Transverse colon (tissue), 4 donors: ENCODE measurements at regions not wholly inside any gene's neighbourhood (a gene's known extent, or its start where the extent isn't known, plus 50 kb on each side); places are given as distances from the start of the nearest gene placed in this dataset.

Source experiments
- DNase-seq: peaks from one replicate; pipeline ENCODE4 v3.0.0-alpha.2; 2019
- H3K27ac ChIP-seq, 4 donors: fragments of 200-600 bp; sonication (generic); 2 replicates each; pipeline ENCODE4 v1.5.1; 2016 to 2018; ENCODE audit warnings: inconsistent platforms in 4 of 4
- H3K27me3 ChIP-seq: fragments of 200-600 bp; sonication (generic); 2 replicates; pipeline ENCODE4 v1.5.1; 2017; ENCODE audit warnings: inconsistent platforms
- H3K36me3 ChIP-seq, 4 donors: fragments of 200-600 bp; sonication (generic); 2 replicates each; pipeline ENCODE4 v1.5.1; 2017 to 2019; ENCODE audit warnings: inconsistent platforms in 4 of 4
- H3K4me1 ChIP-seq, 4 donors: fragments of 200-600 bp; sonication (generic); 2 replicates each; pipeline ENCODE4 v1.5.1; 2017 to 2020; ENCODE audit warnings: inconsistent platforms in 4 of 4
- H3K4me3 ChIP-seq, 4 donors: fragments of 200-600 bp; sonication (generic); 1 replicate in 1 of 4; 2 replicates in 3 of 4; pipeline versions ENCODE4 v1.5.1 to v1.6.1; 2017 to 2019; ENCODE audit warnings: inconsistent platforms in 4 of 4
- H3K9me3 ChIP-seq, 2 donors: fragments of 200-600 bp; sonication (generic); 2 replicates each; pipeline ENCODE4 v1.5.1; 2017 to 2019; ENCODE audit warnings: inconsistent platforms in 2 of 2
- CTCF ChIP-seq, 5 experiments: fragments of 200-600 bp in 3 of 5; fragments of 450-650 bp in 2 of 5; sonication (generic) in 3 of 5; IDR thresholded peaks; 1 replicate in 2 of 5; 2 replicates in 3 of 5; pipeline ENCODE4 v1.5.1; 2016 to 2017; ENCODE audit warnings: antibody characterized with exemption in 5 of 5, inconsistent platforms in 3 of 5, mild to moderate bottlenecking in 2 of 5, moderate library complexity in 1 of 5
- EP300 ChIP-seq: sonication (generic); formaldehyde crosslinking; IDR thresholded peaks from one replicate; pipeline ENCODE4 v1.6.1; 2017; ENCODE audit warnings: antibody characterized with exemption, low read depth
- POLR2A ChIP-seq: fragments of 450-650 bp; IDR thresholded peaks from one replicate; pipeline ENCODE4 v1.6.1; 2016; ENCODE audit warnings: antibody characterized with exemption, mild to moderate bottlenecking, moderate library complexity
- POLR2AphosphoS5 ChIP-seq, 3 donors: sonication (generic); formaldehyde crosslinking; IDR thresholded peaks; one replicate each; pipeline ENCODE4 v1.6.1; 2016; ENCODE audit warnings: antibody characterized with exemption in 3 of 3
- WGBS, 2 donors: methylation state at CpG; one replicate each; pipeline ENCODE4 v1.1.5; 2018; ENCODE audit warnings: low coverage in 1 of 2; 5-methylcytosine and 5-hydroxymethylcytosine counted together
- in situ Hi-C, 4 donors: fragments of 200-750 bp; cut with MboI; loops; one replicate each; pipeline versions ENCODE4 v1.15.0 to v1.15.1; 2017; ENCODE audit warnings: low sequenced_read_pairs in 3 of 4, low pct_ligation_motif_present in 1 of 4, low pct_unique_long_range_greater_than_20kb in 1 of 4
- intact Hi-C: fragments of 100-400 bp; cut with DNase I; formaldehyde crosslinking; loops from one replicate; pipeline ENCODE4 v1.15.1; 2023; ENCODE audit warnings: low total_unique reads

- intact Hi-C loops, result loop anchor here (5.0 kb wide), 1 partner anchor 820 kb away; no protein-coding TSS in a partner anchor
- H3K4me1 ChIP-seq, result no peaks in the 10 kb centered on the region
- H3K9me3 ChIP-seq, result no peaks in the 10 kb centered on the region
- no peak for DNase-seq
- no peak overlapping the region for H3K27ac ChIP-seq
- WGBS, 2 donors, result 42 to 63% methylated on average over 6 of the region's 6 CpGs
- H3K36me3 ChIP-seq, result no peaks in the 10 kb centered on the region
- TF ChIP-seq EP300 (no peak), CTCF (IDR thresholded peaks at IDR 0.05) (no peak), POLR2AphosphoS5 (IDR thresholded peaks at IDR 0.05) (no peak), POLR2A (no peak)
- no peak overlapping the region for H3K4me3 ChIP-seq
- H3K27me3 ChIP-seq, result no peaks in the 10 kb centered on the region
- in situ Hi-C loops, result no loop called here
Measured at GRCh38 chr3:87127281-87127680, 99.8 kb upstream of the CHMP2B start.

- no peak overlapping the region for H3K27ac ChIP-seq
- no peak for DNase-seq
- no peaks in the 10 kb centered on the region for H3K9me3 ChIP-seq
- H3K27me3 ChIP-seq, result no peaks in the 10 kb centered on the region
- H3K4me3 ChIP-seq, result no peak overlapping the region
- intact Hi-C loops (loop anchor here (5.0 kb wide), 1 partner anchor 819 kb away; no protein-coding TSS in a partner anchor), in situ Hi-C loops (no loop called here)
- TF ChIP-seq POLR2AphosphoS5 (IDR thresholded peaks at IDR 0.05) (no peak), POLR2A (no peak), CTCF (IDR thresholded peaks at IDR 0.05) (no peak), EP300 (no peak)
- H3K36me3 ChIP-seq, result no peaks in the 10 kb centered on the region
- WGBS, 2 donors, result 67 to 68% methylated on average over 3 to 4 of the region's 4 CpGs
- H3K4me1 ChIP-seq, result no peaks in the 10 kb centered on the region
Measured at GRCh38 chr3:87126321-87126720, 100.8 kb upstream of the CHMP2B start.

- no peaks in the 10 kb centered on the region for H3K36me3 ChIP-seq
- H3K9me3 ChIP-seq, result no peaks in the 10 kb centered on the region
- H3K4me1 ChIP-seq, result no peaks in the 10 kb centered on the region
- no peak overlapping the region for H3K4me3 ChIP-seq
- intact Hi-C loops, result loop anchor here (5.0 kb wide), 1 partner anchor 818 kb away; no protein-coding TSS in a partner anchor
- DNase-seq, result no peak
- no peaks in the 10 kb centered on the region for H3K27me3 ChIP-seq
- TF ChIP-seq POLR2AphosphoS5 (IDR thresholded peaks at IDR 0.05) (no peak), CTCF (IDR thresholded peaks at IDR 0.05) (no peak), POLR2A (no peak), EP300 (no peak)
- in situ Hi-C loops, result no loop called here
- no peak overlapping the region for H3K27ac ChIP-seq
- 87 to 89% methylated on average over 5 of the region's 5 CpGs for WGBS, 2 donors
Measured at GRCh38 chr3:87125116-87125515, 102.0 kb upstream of the CHMP2B start.

GRCh38 chr3:87122766-87123165, 104.3 kb upstream of the CHMP2B start:
- no peak overlapping the region for H3K27ac ChIP-seq
- TF ChIP-seq CTCF (IDR thresholded peaks at IDR 0.05) (no peak), POLR2AphosphoS5 (IDR thresholded peaks at IDR 0.05) (no peak), POLR2A (no peak), EP300 (no peak)
- no peak for DNase-seq
- intact Hi-C loops, result no loop called here
- no peaks in the 10 kb centered on the region for H3K9me3 ChIP-seq
- no peaks in the 10 kb centered on the region for H3K36me3 ChIP-seq
- no peaks in the 10 kb centered on the region for H3K4me1 ChIP-seq
- H3K4me3 ChIP-seq, result no peak overlapping the region
- no peaks in the 10 kb centered on the region for H3K27me3 ChIP-seq
- in situ Hi-C loops, result no loop called here
